Retinal pigment epithelial cell (primary cell): ENCODE measurements at regions not wholly inside any gene's neighbourhood (a gene's known extent, or its start where the extent isn't known, plus 50 kb on each side); places are given as distances from the start of the nearest gene placed in this dataset.

Experiments used
- DNase-seq: peaks from one replicate; pipeline ENCODE4 v3.0.0-alpha.2; 2010; ENCODE audit warnings: low read depth
- H3K4me3 ChIP-seq: 2 replicates; pipeline ENCODE4 v1.5.1; 2011; ENCODE audit warnings: mild to moderate bottlenecking, low read length, control low read depth, moderate library complexity
- CTCF ChIP-seq: conservative IDR thresholded peaks from 2 replicates; pipeline ENCODE4 v1.5.1; 2011; ENCODE audit warnings: low read depth, low read length, control low read depth, inconsistent platforms

- H3K4me3 ChIP-seq = no peak overlapping the region
- no peak for TF ChIP-seq CTCF
- DNase-seq = no peak
Observed at GRCh38 chr1:76012341-76013205, 62.0 kb upstream of the ST6GALNAC3 start.

- TF ChIP-seq CTCF = no peak
- DNase-seq = no peak
Observed at GRCh38 chr1:76013206-76013581, 61.4 kb upstream of the ST6GALNAC3 start.

GRCh38 chr1:76015478-76016103 is 59.0 kb upstream of the ST6GALNAC3 start:
- TF ChIP-seq CTCF = no peak
- no peak overlapping the region for H3K4me3 ChIP-seq
- DNase-seq = no peak

More at GRCh38 chr1:76013206-76013581, 61.4 kb upstream of the ST6GALNAC3 start:
- no peak overlapping the region for H3K4me3 ChIP-seq

GRCh38 chr1:76018045-76018444 is 56.5 kb upstream of the ST6GALNAC3 start:
- TF ChIP-seq CTCF = no peak
- no peak overlapping the region for H3K4me3 ChIP-seq
- no peak for DNase-seq

DNA sequence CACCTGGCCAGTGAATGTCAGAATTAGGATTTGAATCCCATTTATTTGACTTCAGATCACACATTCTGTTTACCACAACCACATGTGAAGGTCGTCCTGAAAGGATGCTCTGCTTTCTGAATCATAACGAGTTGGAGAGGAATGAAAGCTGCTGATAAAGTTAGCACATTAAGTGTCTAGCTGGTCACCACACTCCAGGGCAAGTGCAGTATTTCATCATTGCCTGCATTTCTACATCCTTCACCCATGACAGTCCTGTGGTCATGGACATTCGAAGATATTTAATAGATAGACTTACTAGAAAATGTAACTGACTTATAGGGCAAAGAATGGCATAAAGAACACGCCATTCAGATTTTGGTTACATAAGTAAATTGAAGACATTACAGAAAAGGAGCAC is 52.7 kb upstream of the ST6GALNAC3 start:
- no peak for TF ChIP-seq CTCF
- H3K4me3 ChIP-seq = no peak overlapping the region
- no peak for DNase-seq

DNA sequence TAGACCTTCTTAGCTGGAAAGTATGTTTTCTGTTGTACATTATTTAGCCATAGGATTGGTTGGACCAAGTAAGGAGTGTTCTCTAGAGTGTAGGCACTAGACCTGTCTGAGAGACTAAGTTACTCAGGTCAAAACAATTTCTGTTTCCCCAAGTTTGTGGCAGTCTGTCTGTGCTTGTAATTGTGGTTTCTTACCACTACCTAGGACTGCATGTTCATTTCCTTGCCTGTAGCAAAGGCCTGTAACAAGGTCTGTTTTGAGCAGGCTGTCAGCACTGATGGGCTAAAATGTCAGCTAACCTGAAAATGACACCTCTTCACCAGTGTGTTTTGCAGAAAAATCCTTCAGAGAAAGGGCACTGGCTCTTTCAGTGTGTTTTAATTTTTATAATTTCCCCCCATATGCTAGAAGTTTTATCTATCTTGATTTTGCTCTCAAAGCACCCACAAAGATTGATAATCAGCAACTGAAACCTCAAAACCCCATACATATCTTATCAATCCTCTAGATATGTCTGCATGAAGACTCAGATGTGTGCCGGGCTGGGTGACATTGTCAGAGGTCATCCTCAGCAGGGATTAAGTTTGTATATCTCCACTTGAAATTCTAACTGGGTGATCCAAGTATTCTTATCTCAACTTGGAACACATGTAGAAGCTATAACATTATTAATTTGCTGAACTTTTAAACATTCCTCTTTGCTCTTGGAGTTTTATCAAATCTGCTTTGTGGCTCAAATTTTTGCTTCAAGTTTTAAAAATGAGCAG is 50.7 kb upstream of the ST6GALNAC3 start:
- DNase-seq = no peak
- TF ChIP-seq CTCF = no peak
- no peak overlapping the region for H3K4me3 ChIP-seq
